Large intestine (tissue), 3 donors: ENCODE measurements at regions not wholly inside any gene's neighbourhood (a gene's known extent, or its start where the extent isn't known, plus 50 kb on each side); places are given as distances from the start of the nearest gene placed in this dataset.

ENCODE experiments used
- DNase-seq, 2 donors: peaks; one replicate each; pipeline versions ENCODE4 v3.0.0 to v3.0.0-alpha.2; 2013
- H3K27ac ChIP-seq: one replicate; pipeline ENCODE4 v1.5.1; 2013; ENCODE audit warnings: low read length
- H3K27me3 ChIP-seq: 2 replicates; pipeline ENCODE4 v1.6.1; 2013; ENCODE audit warnings: low read length; ENCODE audit not compliant: control insufficient read depth, insufficient read depth
- H3K36me3 ChIP-seq: 2 replicates; pipeline ENCODE4 v1.6.1; 2013; ENCODE audit warnings: low read length; ENCODE audit not compliant: control insufficient read depth, insufficient read depth
- H3K4me1 ChIP-seq: one replicate; pipeline ENCODE4 v1.6.1; 2013; ENCODE audit warnings: low read length; ENCODE audit not compliant: control insufficient read depth, insufficient read depth
- H3K4me3 ChIP-seq: one replicate; pipeline ENCODE4 v1.5.1; 2013; ENCODE audit warnings: low read length
- H3K9me3 ChIP-seq: one replicate; pipeline ENCODE4 v1.6.1; 2013; ENCODE audit warnings: mild to moderate bottlenecking, low read depth, low read length, moderate library complexity; ENCODE audit not compliant: control insufficient read depth
- WGBS: methylation state at CpG from one replicate; pipeline ENCODE4 v1.1.5; 2013; ENCODE audit warnings: low lambda C conversion rate; ENCODE audit not compliant: insufficient coverage; 5-methylcytosine and 5-hydroxymethylcytosine counted together

- Histone ChIP-seq H3K9me3 (no peaks in the 10 kb centered on the region), H3K27me3 (no peaks in the 10 kb centered on the region), H3K4me1 (no peaks in the 10 kb centered on the region), H3K4me3 (no peak overlapping the region), H3K36me3 (no peaks in the 10 kb centered on the region), H3K27ac (no peak overlapping the region)
- no CpG with 5 or more reads among the region's 6 CpGs for WGBS
- no peak for DNase-seq
These were observed 472.6 kb upstream of the CDIN1 start for GRCh38 chr15:36106640-36107335.

GRCh38 chr15:36108541-36108940 lies 470.9 kb upstream of the CDIN1 start:
- DNase-seq = no peak
- H3K4me3 ChIP-seq = no peak overlapping the region
- WGBS = no CpG with 5 or more reads among the region's 2 CpGs
- no peaks in the 10 kb centered on the region for H3K27me3 ChIP-seq
- H3K4me1 ChIP-seq = no peaks in the 10 kb centered on the region
- no peak overlapping the region for H3K27ac ChIP-seq
- H3K36me3 ChIP-seq = no peaks in the 10 kb centered on the region
- H3K9me3 ChIP-seq = no peaks in the 10 kb centered on the region

- WGBS = 94% methylated on average over 2 of the region's 2 CpGs
- H3K4me1 ChIP-seq = no peaks in the 10 kb centered on the region
- H3K27me3 ChIP-seq = no peaks in the 10 kb centered on the region
- H3K4me3 ChIP-seq = no peak overlapping the region
- no peaks in the 10 kb centered on the region for H3K36me3 ChIP-seq
- no peaks in the 10 kb centered on the region for H3K9me3 ChIP-seq
- no peak overlapping the region for H3K27ac ChIP-seq
- no peak for DNase-seq
These were observed 469.3 kb upstream of the CDIN1 start for GRCh38 chr15:36109943-36110658.

- Histone ChIP-seq H3K9me3 (no peaks in the 10 kb centered on the region), H3K27me3 (no peaks in the 10 kb centered on the region), H3K27ac (no peak overlapping the region), H3K36me3 (no peaks in the 10 kb centered on the region), H3K4me3 (no peak overlapping the region), H3K4me1 (no peaks in the 10 kb centered on the region)
- no peak for DNase-seq
- 100% methylated on average over 1 of the region's 1 CpG for WGBS
These were observed 468.8 kb upstream of the CDIN1 start for GRCh38 chr15:36110659-36110993.

- Histone ChIP-seq H3K27me3 (no peaks in the 10 kb centered on the region), H3K27ac (no peak overlapping the region), H3K4me3 (no peak overlapping the region), H3K4me1 (no peaks in the 10 kb centered on the region), H3K36me3 (no peaks in the 10 kb centered on the region), H3K9me3 (no peaks in the 10 kb centered on the region)
- WGBS = no CpG with 5 or more reads among the region's 6 CpGs
- no peak for DNase-seq
These were observed 462.1 kb upstream of the CDIN1 start for GRCh38 chr15:36117296-36117787.

GRCh38 chr15:36126194-36126593 lies 453.2 kb upstream of the CDIN1 start:
- Histone ChIP-seq H3K27me3 (no peaks in the 10 kb centered on the region), H3K9me3 (no peaks in the 10 kb centered on the region), H3K27ac (no peak overlapping the region), H3K4me1 (no peaks in the 10 kb centered on the region), H3K36me3 (no peaks in the 10 kb centered on the region), H3K4me3 (no peak overlapping the region)
- no peak for DNase-seq
- 67% methylated on average over 1 of the region's 2 CpGs for WGBS

- Histone ChIP-seq H3K4me1 (no peaks in the 10 kb centered on the region), H3K9me3 (no peaks in the 10 kb centered on the region), H3K27me3 (no peaks in the 10 kb centered on the region), H3K4me3 (no peak overlapping the region), H3K36me3 (no peaks in the 10 kb centered on the region), H3K27ac (no peak overlapping the region)
- 61% methylated on average over 2 of the region's 3 CpGs for WGBS
- no peak for DNase-seq
These were observed 448.6 kb upstream of the CDIN1 start for GRCh38 chr15:36130641-36131310.

- no peaks in the 10 kb centered on the region for H3K27me3 ChIP-seq
- no peak overlapping the region for H3K27ac ChIP-seq
- no peaks in the 10 kb centered on the region for H3K9me3 ChIP-seq
- no peak overlapping the region for H3K4me3 ChIP-seq
- H3K4me1 ChIP-seq = no peaks in the 10 kb centered on the region
- whole genome bisulfite sequencing = 39% methylated on average over 2 of the region's 2 CpGs
- no peak for DNase-seq
- H3K36me3 ChIP-seq = no peaks in the 10 kb centered on the region
These were observed 445.7 kb upstream of the CDIN1 start for GRCh38 chr15:36133742-36134141.

- no CpG with 5 or more reads among the region's 2 CpGs for WGBS
- Histone ChIP-seq H3K4me3 (no peak overlapping the region), H3K36me3 (no peaks in the 10 kb centered on the region), H3K4me1 (no peaks in the 10 kb centered on the region), H3K9me3 (no peaks in the 10 kb centered on the region), H3K27me3 (no peaks in the 10 kb centered on the region), H3K27ac (no peak overlapping the region)
- DNase-seq = no peak
These were observed 443.4 kb upstream of the CDIN1 start for GRCh38 chr15:36136049-36136448.

- Histone ChIP-seq H3K27ac (no peak overlapping the region), H3K4me3 (no peak overlapping the region), H3K9me3 (no peaks in the 10 kb centered on the region), H3K27me3 (no peaks in the 10 kb centered on the region), H3K36me3 (no peaks in the 10 kb centered on the region), H3K4me1 (no peaks in the 10 kb centered on the region)
- DNase-seq = no peak
These were observed 426.5 kb upstream of the CDIN1 start for GRCh38 chr15:36152936-36153335.
